ENCODE measurements at regions not wholly inside any gene's neighbourhood (a gene's known extent, or its start where the extent isn't known, plus 50 kb on each side); places are given as distances from the start of the nearest gene placed in this dataset.

DNA sequence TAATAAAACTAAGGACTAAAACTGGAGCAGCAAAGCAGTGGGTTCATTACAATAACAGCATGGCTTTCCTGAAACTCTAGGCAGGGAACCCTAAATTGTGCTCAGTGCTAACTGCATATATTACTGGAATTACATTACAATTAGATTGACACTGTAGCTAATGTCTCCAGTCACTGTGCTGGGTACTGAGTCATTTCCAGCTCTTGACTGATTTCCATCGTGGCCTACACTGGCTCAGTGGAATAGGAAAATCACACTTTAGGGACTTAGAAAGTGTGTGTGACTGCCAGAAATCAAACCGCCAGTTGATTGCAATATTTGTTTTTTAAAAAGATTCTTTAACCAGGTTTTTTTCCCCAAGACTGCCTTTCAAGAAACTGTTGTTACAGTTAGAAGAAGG, 1447.4 kb upstream of the GOT2 start:
- TF ChIP-seq POLR2AphosphoS5 (IDR thresholded peaks at IDR 0.05; ENCODE audit: low read depth, low read length) (no peak), POLR2A (IDR thresholded peaks at IDR 0.05; ENCODE audit: low read depth, low read length) (no peak)

Data from GM12892 (cell line).